DND-41 (cell line): ENCODE measurements at regions not wholly inside any gene's neighbourhood (a gene's known extent, or its start where the extent isn't known, plus 50 kb on each side); places are given as distances from the start of the nearest gene placed in this dataset.
"Not testable (repeated sequence)": the region's sequence is repeated elsewhere in the genome, so short reads cannot be mapped to it uniquely, and the experiment has no call there.

Source experiments
- ATAC-seq: fragments of 200-7000 bp; cut with Tn5 transposase; 3 replicates; pipeline ENCODE4 v1.9.1; 2021; ENCODE audit warnings: low read depth; ENCODE audit not compliant: insufficient read depth
- DNase-seq: peaks from one replicate; pipeline ENCODE4 v3.0.0-alpha.2; 2020
- H2AFZ ChIP-seq: 2 replicates; pipeline ENCODE4 v1.6.0; 2012; ENCODE audit warnings: low read depth, low read length
- H3K27ac ChIP-seq: 2 replicates; pipeline ENCODE4 v1.5.1; 2012; ENCODE audit warnings: low read length, inconsistent platforms
- H3K27me3 ChIP-seq: fragments of 200-600 bp; sonication (generic); 2 replicates; pipeline ENCODE4 v1.6.0; 2012; ENCODE audit warnings: low read length, mild to moderate bottlenecking, inconsistent platforms; ENCODE audit not compliant: insufficient read depth, poor library complexity
- H3K36me3 ChIP-seq: 2 replicates; pipeline ENCODE4 v1.5.1; 2012; ENCODE audit warnings: low read length, inconsistent platforms; ENCODE audit not compliant: insufficient read depth
- H3K4me1 ChIP-seq: 2 replicates; pipeline ENCODE4 v1.5.1; 2012; ENCODE audit warnings: mild to moderate bottlenecking, low read length; ENCODE audit not compliant: insufficient read depth
- H3K4me2 ChIP-seq: 2 replicates; pipeline ENCODE4 v1.6.0; 2012; ENCODE audit warnings: mild to moderate bottlenecking, moderate library complexity, low read length, inconsistent platforms; ENCODE audit not compliant: insufficient read depth
- H3K4me3 ChIP-seq, 2 experiments: fragments of 200-600 bp in 1 of 2; shearing (Covaris generic) in 1 of 2; 2 replicates each; pipeline ENCODE4 v1.5.1; 2012 to 2016; ENCODE audit warnings: inconsistent platforms in 2 of 2, low read length in 2 of 2, mild to moderate bottlenecking in 2 of 2, low read depth in 1 of 2, moderate library complexity in 1 of 2
- H3K79me2 ChIP-seq: 2 replicates; pipeline ENCODE4 v1.6.0; 2012; ENCODE audit warnings: low read length, inconsistent platforms; ENCODE audit not compliant: insufficient read depth
- H3K9ac ChIP-seq: 2 replicates; pipeline ENCODE4 v1.6.0; 2012; ENCODE audit warnings: low read depth, mild to moderate bottlenecking, inconsistent platforms, low read length, moderate library complexity
- H3K9me3 ChIP-seq: 2 replicates; pipeline ENCODE4 v1.5.1; 2012; ENCODE audit warnings: low read length, moderate library complexity, mild to moderate bottlenecking, inconsistent platforms; ENCODE audit not compliant: insufficient read depth, severe bottlenecking
- H4K20me1 ChIP-seq: 2 replicates; pipeline ENCODE4 v1.6.0; 2012; ENCODE audit warnings: low read length; ENCODE audit not compliant: insufficient read depth
- CTCF ChIP-seq: IDR thresholded peaks from 2 replicates; pipeline ENCODE4 v1.5.1; 2012; ENCODE audit warnings: borderline replicate concordance, low read length, moderate library complexity, mild to moderate bottlenecking; ENCODE audit not compliant: poor library complexity, severe bottlenecking; ENCODE audit errors: extremely low read depth
- EZH2 ChIP-seq: IDR thresholded peaks from 3 replicates; pipeline ENCODE4 v1.6.1; 2012; ENCODE audit warnings: borderline replicate concordance, low read depth, mild to moderate bottlenecking, moderate library complexity, low read length, inconsistent platforms; ENCODE audit not compliant: severe bottlenecking

GRCh38 chr13:78875792-78876580 lies 217.0 kb upstream of the OBI1 start:
- no peak for TF ChIP-seq EZH2
- peak; percentile 45 for TF ChIP-seq CTCF
- no peak overlapping the region for H3K9ac ChIP-seq

DNA sequence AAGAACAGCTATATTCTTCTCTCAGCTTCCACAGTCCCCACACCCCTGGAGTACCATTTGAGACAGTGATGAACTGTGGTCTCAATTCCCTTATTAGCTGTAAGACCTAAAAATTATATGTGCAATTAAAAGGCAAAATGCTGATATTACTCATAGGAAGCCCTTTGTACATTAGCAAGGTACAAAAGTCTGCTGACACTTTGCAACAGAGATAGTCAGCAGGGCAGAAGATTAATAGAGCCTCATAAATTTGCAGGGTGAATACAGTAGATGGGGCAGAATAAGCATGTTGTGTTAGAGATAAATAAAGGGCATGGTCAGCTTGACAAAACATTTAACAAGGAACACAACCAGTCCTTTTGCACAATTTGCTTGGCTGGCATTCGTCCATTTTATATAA lies 210.0 kb upstream of the OBI1 start:
- no peak for ATAC-seq
- Histone ChIP-seq H3K36me3 (no peaks in the 10 kb centered on the region), H3K4me2 (no peak overlapping the region), H3K27ac (no peak overlapping the region), H3K79me2 (no peaks in the 10 kb centered on the region), H4K20me1 (no peaks in the 10 kb centered on the region), H3K9me3 (no peaks in the 10 kb centered on the region), H3K9ac (no peak overlapping the region), H3K4me1 (no peaks in the 10 kb centered on the region), H3K4me3 (no peak overlapping the region), H3K27me3 (peaks cover 8% of the 10 kb centered on the region), H2AFZ (no peak overlapping the region)
- no peak for TF ChIP-seq CTCF
- no peak for TF ChIP-seq EZH2
- no peak for DNase-seq

More at GRCh38 chr13:78875792-78876580, 217.0 kb upstream of the OBI1 start:
- no peak overlapping the region for H3K4me2 ChIP-seq
- no peak overlapping the region for H2AFZ ChIP-seq
- H4K20me1 ChIP-seq, result no peaks in the 10 kb centered on the region
- ATAC-seq, result peak; percentile 64; the same call in 2 of the 3 replicates
- DNase-seq, result peak; percentile 20
- no peaks in the 10 kb centered on the region for H3K36me3 ChIP-seq
- no peaks in the 10 kb centered on the region for H3K79me2 ChIP-seq
- no peak overlapping the region for H3K27ac ChIP-seq
- no peak overlapping the region for H3K4me3 ChIP-seq
- no peaks in the 10 kb centered on the region for H3K4me1 ChIP-seq
- peaks cover 5% of the 10 kb centered on the region for H3K27me3 ChIP-seq
- no peaks in the 10 kb centered on the region for H3K9me3 ChIP-seq

- Histone ChIP-seq H4K20me1 (no peaks in the 10 kb centered on the region), H3K27me3 (peaks cover 6% of the 10 kb centered on the region), H2AFZ (no peak overlapping the region), H3K4me1 (no peaks in the 10 kb centered on the region), H3K4me2 (no peak overlapping the region), H3K9ac (no peak overlapping the region), H3K9me3 (no peaks in the 10 kb centered on the region), H3K27ac (no peak overlapping the region), H3K4me3 (no peak overlapping the region), H3K36me3 (no peaks in the 10 kb centered on the region), H3K79me2 (no peaks in the 10 kb centered on the region)
- ATAC-seq, result no peak
- TF ChIP-seq CTCF (no peak), EZH2 (no peak)
- no peak for DNase-seq
These were observed 208.7 kb upstream of the OBI1 start for GRCh38 chr13:78867655-78868054.

DNA sequence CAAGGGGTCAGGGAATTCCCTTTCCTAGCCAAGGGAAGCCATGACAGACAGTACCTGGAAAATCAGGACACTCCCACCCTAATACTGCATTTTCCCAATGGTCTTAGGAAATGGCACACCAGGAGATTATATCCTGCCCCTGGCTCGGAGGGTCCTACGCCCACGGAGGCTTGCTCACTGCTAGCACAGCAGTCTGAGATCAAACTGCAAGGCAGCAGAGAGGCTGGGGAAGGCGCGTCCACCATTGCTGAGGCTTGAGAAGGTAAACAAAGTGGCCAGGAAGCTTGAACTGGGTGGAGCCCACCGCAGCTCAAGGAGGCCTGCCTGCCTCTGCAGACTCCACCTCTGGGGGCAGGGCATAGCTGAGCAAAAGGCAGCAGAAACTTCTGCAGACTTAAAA lies 207.1 kb upstream of the OBI1 start:
- not testable (repeated sequence) for H3K4me1 ChIP-seq, H2AFZ ChIP-seq, DNase-seq, H3K9me3 ChIP-seq, H3K27me3 ChIP-seq, H3K79me2 ChIP-seq, H4K20me1 ChIP-seq, H3K9ac ChIP-seq, H3K4me3 ChIP-seq, H3K36me3 ChIP-seq, H3K27ac ChIP-seq, ATAC-seq, H3K4me2 ChIP-seq
